ENCODE measurements at regions not wholly inside any gene's neighbourhood (a gene's known extent, or its start where the extent isn't known, plus 50 kb on each side); places are given as distances from the start of the nearest gene placed in this dataset.
"Not testable (repeated sequence)": the region's sequence is repeated elsewhere in the genome, so short reads cannot be mapped to it uniquely, and the experiment has no call there.

GRCh38 chr20:12225898-12226297 is 308.2 kb downstream of the BTBD3 start:
- no peak for DNase-seq
- in situ Hi-C loops (cut with HindIII; ENCODE audit: low pct_ligation_motif_present, low pct_unique_long_range_greater_than_20kb, low sequenced_read_pairs): no loop called here

GRCh38 chr20:12229891-12230290 is 312.2 kb downstream of the BTBD3 start:
- DNase-seq: no peak
- in situ Hi-C loops (cut with HindIII; ENCODE audit: low pct_ligation_motif_present, low pct_unique_long_range_greater_than_20kb, low sequenced_read_pairs): no loop called here

GRCh38 chr20:12237772-12238171 is 320.1 kb downstream of the BTBD3 start:
- DNase-seq: no peak
- in situ Hi-C loops (cut with HindIII; ENCODE audit: low pct_ligation_motif_present, low pct_unique_long_range_greater_than_20kb, low sequenced_read_pairs): no loop called here

DNA sequence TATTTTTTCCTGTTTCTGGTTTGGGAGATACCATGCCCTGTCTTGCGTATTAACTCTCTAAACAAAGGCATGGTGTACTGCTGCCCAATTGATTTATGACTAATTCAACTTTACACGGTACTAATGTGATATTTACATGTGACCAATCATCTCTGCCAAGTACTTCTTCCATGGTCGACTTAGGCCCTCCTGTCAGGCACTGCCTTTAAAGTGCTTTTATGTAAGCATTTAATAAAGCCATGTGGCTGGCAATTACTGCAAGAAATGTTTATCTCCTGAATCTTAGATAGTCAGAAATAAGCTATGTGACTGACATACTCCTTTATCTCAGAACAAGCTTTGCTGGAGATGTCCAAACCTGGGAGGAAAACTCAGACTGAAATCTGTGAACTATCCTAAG is 323.4 kb downstream of the BTBD3 start:
- no peak for DNase-seq
- in situ Hi-C loops (cut with HindIII; ENCODE audit: low pct_ligation_motif_present, low pct_unique_long_range_greater_than_20kb, low sequenced_read_pairs): no loop called here

- in situ Hi-C loops (cut with HindIII; ENCODE audit: low pct_ligation_motif_present, low pct_unique_long_range_greater_than_20kb, low sequenced_read_pairs): no loop called here
- no peak for DNase-seq
Observed at GRCh38 chr20:12243327-12243726, 325.6 kb downstream of the BTBD3 start.

- no peak for DNase-seq
- in situ Hi-C loops (cut with HindIII; ENCODE audit: low pct_ligation_motif_present, low pct_unique_long_range_greater_than_20kb, low sequenced_read_pairs): no loop called here
Observed at GRCh38 chr20:12248481-12248880, 330.8 kb downstream of the BTBD3 start.

DNA sequence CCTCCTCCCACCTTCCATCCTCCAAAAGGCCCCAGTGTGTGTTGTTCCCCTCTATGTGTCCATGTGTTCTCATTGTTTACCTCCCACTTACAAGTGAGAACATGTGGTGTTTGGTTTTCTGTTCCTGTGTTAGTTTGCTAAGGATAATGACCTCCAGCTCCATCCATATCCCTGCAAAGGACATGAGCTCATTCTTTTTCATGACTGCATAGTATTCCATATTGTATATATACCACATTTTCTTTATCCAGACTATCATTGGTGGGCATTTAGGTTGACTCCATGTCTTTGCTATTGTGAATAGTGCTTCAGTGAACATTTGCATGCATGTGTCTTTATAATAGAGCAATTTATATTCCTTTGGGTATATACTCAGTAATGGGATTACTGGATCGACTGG is 333.0 kb downstream of the BTBD3 start:
- in situ Hi-C loops (cut with HindIII; ENCODE audit: low pct_ligation_motif_present, low pct_unique_long_range_greater_than_20kb, low sequenced_read_pairs): not testable (repeated sequence)

GRCh38 chr20:12252793-12253192 is 335.1 kb downstream of the BTBD3 start:
- DNase-seq: no peak
- in situ Hi-C loops (cut with HindIII; ENCODE audit: low pct_ligation_motif_present, low pct_unique_long_range_greater_than_20kb, low sequenced_read_pairs): no loop called here

More for the DNA sequence above, 333.0 kb downstream of the BTBD3 start:
- not testable (repeated sequence) for DNase-seq

GRCh38 chr20:12255461-12255970 is 337.8 kb downstream of the BTBD3 start:
- no peak for DNase-seq
- in situ Hi-C loops (cut with HindIII; ENCODE audit: low pct_ligation_motif_present, low pct_unique_long_range_greater_than_20kb, low sequenced_read_pairs): no loop called here

- in situ Hi-C loops (cut with HindIII; ENCODE audit: low pct_ligation_motif_present, low pct_unique_long_range_greater_than_20kb, low sequenced_read_pairs): no loop called here
- DNase-seq: no peak
Observed at GRCh38 chr20:12256806-12257205, 339.1 kb downstream of the BTBD3 start.

- in situ Hi-C loops (cut with HindIII; ENCODE audit: low pct_ligation_motif_present, low pct_unique_long_range_greater_than_20kb, low sequenced_read_pairs): no loop called here
Observed at GRCh38 chr20:12262747-12263146, 345.1 kb downstream of the BTBD3 start.

GRCh38 chr20:12264711-12265110 is 347.0 kb downstream of the BTBD3 start:
- no peak for DNase-seq
- in situ Hi-C loops (cut with HindIII; ENCODE audit: low pct_ligation_motif_present, low pct_unique_long_range_greater_than_20kb, low sequenced_read_pairs): no loop called here

More at GRCh38 chr20:12262747-12263146, 345.1 kb downstream of the BTBD3 start:
- no peak for DNase-seq

- in situ Hi-C loops (cut with HindIII; ENCODE audit: low pct_ligation_motif_present, low pct_unique_long_range_greater_than_20kb, low sequenced_read_pairs): no loop called here
- DNase-seq: no peak
Observed at GRCh38 chr20:12265662-12266061, 348.0 kb downstream of the BTBD3 start.

- in situ Hi-C loops (cut with HindIII; ENCODE audit: low pct_ligation_motif_present, low pct_unique_long_range_greater_than_20kb, low sequenced_read_pairs): no loop called here
- DNase-seq: no peak
Observed at GRCh38 chr20:12269579-12269978, 351.9 kb downstream of the BTBD3 start.

- no peak for DNase-seq
- in situ Hi-C loops (cut with HindIII; ENCODE audit: low pct_ligation_motif_present, low pct_unique_long_range_greater_than_20kb, low sequenced_read_pairs): no loop called here
Observed at GRCh38 chr20:12270863-12271262, 353.2 kb downstream of the BTBD3 start.

- no peak for DNase-seq
- in situ Hi-C loops (cut with HindIII; ENCODE audit: low pct_ligation_motif_present, low pct_unique_long_range_greater_than_20kb, low sequenced_read_pairs): no loop called here
Observed at GRCh38 chr20:12276011-12276673, 358.4 kb downstream of the BTBD3 start.

GRCh38 chr20:12287575-12287974 is 369.9 kb downstream of the BTBD3 start:
- DNase-seq: no peak
- in situ Hi-C loops (cut with HindIII; ENCODE audit: low pct_ligation_motif_present, low pct_unique_long_range_greater_than_20kb, low sequenced_read_pairs): no loop called here

GRCh38 chr20:12289465-12289864 is 371.8 kb downstream of the BTBD3 start:
- in situ Hi-C loops (cut with HindIII; ENCODE audit: low pct_ligation_motif_present, low pct_unique_long_range_greater_than_20kb, low sequenced_read_pairs): no loop called here
- no peak for DNase-seq

DNA sequence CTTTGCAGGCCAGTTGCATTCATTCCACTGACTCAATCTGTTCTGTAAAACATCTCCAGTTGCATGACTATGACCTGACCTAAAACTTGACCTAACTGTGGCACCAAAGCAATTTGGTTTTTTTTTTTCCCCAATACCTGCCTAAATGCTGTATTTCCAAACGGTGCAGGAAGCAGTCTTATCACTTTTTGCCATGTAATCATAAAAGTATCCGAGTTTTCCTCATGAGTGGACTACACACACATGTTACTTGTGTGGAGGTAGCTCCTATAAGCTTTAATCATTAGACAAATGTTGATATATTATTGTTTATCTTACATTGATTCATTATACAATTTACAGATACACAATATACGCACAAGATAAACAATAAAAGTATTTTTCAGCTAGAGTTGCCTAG is 373.7 kb downstream of the BTBD3 start:
- in situ Hi-C loops (cut with HindIII; ENCODE audit: low pct_ligation_motif_present, low pct_unique_long_range_greater_than_20kb, low sequenced_read_pairs): no loop called here
- no peak for DNase-seq

- in situ Hi-C loops (cut with HindIII; ENCODE audit: low pct_ligation_motif_present, low pct_unique_long_range_greater_than_20kb, low sequenced_read_pairs): no loop called here
- DNase-seq: no peak
Observed at GRCh38 chr20:12293900-12294299, 376.2 kb downstream of the BTBD3 start.

DNA sequence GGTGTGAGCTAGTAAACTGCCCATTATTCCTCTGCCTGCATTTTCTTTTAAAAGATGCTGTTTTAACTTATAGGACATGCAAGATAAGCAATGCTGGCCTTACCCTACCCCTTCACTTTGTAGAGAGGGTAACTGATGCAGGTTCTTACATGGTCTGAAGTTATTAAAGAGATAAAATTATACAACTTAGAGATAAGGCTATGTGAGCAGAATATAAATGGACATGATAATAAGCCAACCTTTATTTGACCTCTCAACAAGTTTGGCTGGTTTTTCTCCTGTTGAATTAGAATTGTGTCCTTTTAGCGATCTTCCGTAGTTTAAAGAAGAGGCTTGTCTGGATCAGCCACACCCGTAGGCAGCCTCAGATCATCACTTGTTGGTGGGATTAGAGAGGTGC is 377.0 kb downstream of the BTBD3 start:
- no peak for DNase-seq
- in situ Hi-C loops (cut with HindIII; ENCODE audit: low pct_ligation_motif_present, low pct_unique_long_range_greater_than_20kb, low sequenced_read_pairs): no loop called here

Data from ACHN (cell line).